ENCODE measurements at regions not wholly inside any gene's neighbourhood (a gene's known extent, or its start where the extent isn't known, plus 50 kb on each side); places are given as distances from the start of the nearest gene placed in this dataset.

DNA sequence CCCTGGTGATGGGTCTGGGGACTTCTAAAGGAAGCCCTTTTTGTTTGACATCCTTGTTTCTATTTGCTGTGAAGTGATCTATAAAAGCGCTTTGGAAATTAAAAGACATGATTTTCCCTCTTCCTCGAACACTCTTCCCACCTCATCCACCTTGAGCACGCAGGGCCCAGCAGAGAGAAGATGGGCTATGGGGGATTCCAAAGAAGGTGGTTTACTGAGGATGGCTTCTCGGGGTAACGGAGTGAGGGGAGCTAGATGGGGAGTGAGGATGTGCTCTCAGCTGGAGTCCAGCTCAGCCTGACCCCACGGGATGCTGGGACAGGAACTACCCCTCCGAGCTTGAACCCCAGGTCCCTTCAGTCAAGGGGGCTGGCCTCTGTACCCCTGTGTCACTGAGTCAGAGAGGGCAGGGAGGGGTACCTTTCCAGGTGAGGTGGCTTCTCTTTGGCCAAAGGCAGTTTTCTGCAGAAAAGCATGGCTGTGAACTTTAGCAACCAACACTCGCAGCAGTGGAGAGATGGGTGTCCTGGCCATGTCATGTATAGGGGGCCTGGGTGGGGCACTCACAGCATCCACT is 180.7 kb upstream of the SMAD3 start:
- TF ChIP-seq, protein P1, sequence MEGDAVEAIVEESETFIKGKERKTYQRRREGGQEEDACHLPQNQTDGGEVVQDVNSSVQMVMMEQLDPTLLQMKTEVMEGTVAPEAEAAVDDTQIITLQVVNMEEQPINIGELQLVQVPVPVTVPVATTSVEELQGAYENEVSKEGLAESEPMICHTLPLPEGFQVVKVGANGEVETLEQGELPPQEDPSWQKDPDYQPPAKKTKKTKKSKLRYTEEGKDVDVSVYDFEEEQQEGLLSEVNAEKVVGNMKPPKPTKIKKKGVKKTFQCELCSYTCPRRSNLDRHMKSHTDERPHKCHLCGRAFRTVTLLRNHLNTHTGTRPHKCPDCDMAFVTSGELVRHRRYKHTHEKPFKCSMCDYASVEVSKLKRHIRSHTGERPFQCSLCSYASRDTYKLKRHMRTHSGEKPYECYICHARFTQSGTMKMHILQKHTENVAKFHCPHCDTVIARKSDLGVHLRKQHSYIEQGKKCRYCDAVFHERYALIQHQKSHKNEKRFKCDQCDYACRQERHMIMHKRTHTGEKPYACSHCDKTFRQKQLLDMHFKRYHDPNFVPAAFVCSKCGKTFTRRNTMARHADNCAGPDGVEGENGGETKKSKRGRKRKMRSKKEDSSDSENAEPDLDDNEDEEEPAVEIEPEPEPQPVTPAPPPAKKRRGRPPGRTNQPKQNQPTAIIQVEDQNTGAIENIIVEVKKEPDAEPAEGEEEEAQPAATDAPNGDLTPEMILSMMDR (conservative IDR thresholded peaks at IDR 0.05; ENCODE audit: low read depth, low read length) = no peak
- TF ChIP-seq MAFK (IDR thresholded peaks at IDR 0.05; ENCODE audit: low read depth, low read length) (no peak), POLR2A (IDR thresholded peaks at IDR 0.05; ENCODE audit: low read depth, low read length) (no peak), RCOR1 (IDR thresholded peaks at IDR 0.05; ENCODE audit: insufficient replicate concordance, low read length) (no peak), MXI1 (IDR thresholded peaks at IDR 0.05; ENCODE audit: borderline replicate concordance, low read depth, low read length) (no peak), FOS (IDR thresholded peaks at IDR 0.05; ENCODE audit: low read depth, low read length) (no peak), SMC3 (IDR thresholded peaks at IDR 0.05; ENCODE audit: low read depth, low read length) (no peak), RFX5 (IDR thresholded peaks at IDR 0.05; ENCODE audit: low read depth, low read length) (no peak), CEBPB (IDR thresholded peaks at IDR 0.05; ENCODE audit: low read depth, low read length) (no peak), RAD21 (IDR thresholded peaks at IDR 0.05; ENCODE audit: low read length) (no peak)
- TF ChIP-seq, protein P2, sequence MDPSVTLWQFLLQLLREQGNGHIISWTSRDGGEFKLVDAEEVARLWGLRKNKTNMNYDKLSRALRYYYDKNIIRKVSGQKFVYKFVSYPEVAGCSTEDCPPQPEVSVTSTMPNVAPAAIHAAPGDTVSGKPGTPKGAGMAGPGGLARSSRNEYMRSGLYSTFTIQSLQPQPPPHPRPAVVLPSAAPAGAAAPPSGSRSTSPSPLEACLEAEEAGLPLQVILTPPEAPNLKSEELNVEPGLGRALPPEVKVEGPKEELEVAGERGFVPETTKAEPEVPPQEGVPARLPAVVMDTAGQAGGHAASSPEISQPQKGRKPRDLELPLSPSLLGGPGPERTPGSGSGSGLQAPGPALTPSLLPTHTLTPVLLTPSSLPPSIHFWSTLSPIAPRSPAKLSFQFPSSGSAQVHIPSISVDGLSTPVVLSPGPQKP (IDR thresholded peaks at IDR 0.05; ENCODE audit: borderline replicate concordance, low read depth, low read length) = no peak
- TF ChIP-seq, protein P3, sequence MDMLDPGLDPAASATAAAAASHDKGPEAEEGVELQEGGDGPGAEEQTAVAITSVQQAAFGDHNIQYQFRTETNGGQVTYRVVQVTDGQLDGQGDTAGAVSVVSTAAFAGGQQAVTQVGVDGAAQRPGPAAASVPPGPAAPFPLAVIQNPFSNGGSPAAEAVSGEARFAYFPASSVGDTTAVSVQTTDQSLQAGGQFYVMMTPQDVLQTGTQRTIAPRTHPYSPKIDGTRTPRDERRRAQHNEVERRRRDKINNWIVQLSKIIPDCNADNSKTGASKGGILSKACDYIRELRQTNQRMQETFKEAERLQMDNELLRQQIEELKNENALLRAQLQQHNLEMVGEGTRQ (IDR thresholded peaks at IDR 0.05; ENCODE audit: low read depth, low read length) = no peak
